K562 (cell line): ENCODE measurements at regions not wholly inside any gene's neighbourhood (a gene's known extent, or its start where the extent isn't known, plus 50 kb on each side); places are given as distances from the start of the nearest gene placed in this dataset.

Experiments used
- CCNT2 ChIP-seq: IDR thresholded peaks from 2 replicates; pipeline ENCODE4 v1.6.1; 2011; ENCODE audit warnings: borderline replicate concordance, low read depth, mild to moderate bottlenecking, moderate library complexity, mixed read lengths, low read length; ENCODE audit not compliant: insufficient read length; ENCODE audit errors: extremely low read depth
- DPF2 ChIP-seq: fragments of 450-650 bp; IDR thresholded peaks from 2 replicates; pipeline ENCODE4 v1.6.1; 2016
- GATA2 ChIP-seq: sonication (generic); formaldehyde crosslinking; IDR thresholded peaks from 2 replicates; pipeline ENCODE4 v1.4.0; 2020; ENCODE audit warnings: mild to moderate bottlenecking, missing genetic modification reagents
- GATAD2A ChIP-seq: fragments of 450-650 bp; IDR thresholded peaks from 2 replicates; pipeline ENCODE4 v1.6.1; 2017
- GATAD2B ChIP-seq: fragments of 450-650 bp; IDR thresholded peaks from 2 replicates; pipeline ENCODE4 v1.6.1; 2017; ENCODE audit warnings: mild to moderate bottlenecking, borderline replicate concordance
- JUND ChIP-seq, 2 experiments: IDR thresholded peaks; 2 replicates in 1 of 2; 3 replicates in 1 of 2; pipeline ENCODE4 v1.6.1; 2011; ENCODE audit warnings: borderline replicate concordance in 2 of 2, low read depth in 2 of 2, low read length in 2 of 2, improper control_type of control experiment in 1 of 2, missing biosample characterization in 1 of 2, missing genetic modification characterization in 1 of 2, missing genetic modification reagents in 1 of 2
- KDM4B ChIP-seq, 2 experiments: fragments of 450-650 bp in 1 of 2; sonication (generic) in 1 of 2; IDR thresholded peaks; 2 replicates each; pipeline ENCODE4 v1.6.1; 2016 to 2017; ENCODE audit warnings: borderline replicate concordance in 2 of 2, antibody characterized with exemption in 1 of 2, low read depth in 1 of 2, mild to moderate bottlenecking in 1 of 2
- MAZ ChIP-seq, 2 experiments: fragments of 450-650 bp in 1 of 2; sonication (generic) in 1 of 2; formaldehyde crosslinking; IDR thresholded peaks in 1 of 2; conservative IDR thresholded peaks in 1 of 2; 2 replicates each; pipeline versions ENCODE4 v1.4.0 to v1.5.0; 2020; ENCODE audit warnings: mild to moderate bottlenecking in 1 of 2, missing genetic modification reagents in 1 of 2
- PTTG1 ChIP-seq: fragments of 450-650 bp; IDR thresholded peaks from 2 replicates; pipeline ENCODE4 v1.6.1; 2016; ENCODE audit warnings: low read depth, mild to moderate bottlenecking, missing genetic modification characterization, missing compliant biosample characterization
- RCOR1 ChIP-seq, 2 experiments: IDR thresholded peaks; 2 replicates each; pipeline ENCODE4 v1.6.1; 2012; ENCODE audit warnings: low read depth in 2 of 2, low read length in 2 of 2, borderline replicate concordance in 1 of 2, improper control_type of control experiment in 1 of 2
- TCF7L2 ChIP-seq: fragments of 150-350 bp; IDR thresholded peaks from 2 replicates; pipeline ENCODE4 v1.6.1; 2016; ENCODE audit warnings: low read depth, mild to moderate bottlenecking, low read length, moderate library complexity
- ZNF583 ChIP-seq: fragments of 250-450 bp; sonication (Bioruptor Pico); IDR thresholded peaks from 2 replicates; pipeline ENCODE4 v1.4.0; 2020
- ZNF589 ChIP-seq: fragments of 200-800 bp; sonication (Bioruptor generic); IDR thresholded peaks from 2 replicates; pipeline ENCODE4 v1.6.1; 2016; ENCODE audit warnings: low read depth, missing genetic modification characterization, missing compliant biosample characterization
- TF ChIP-seq, protein P1 (sequence below): conservative IDR thresholded peaks from 2 replicates; pipeline ENCODE4 v1.6.1; 2011; ENCODE audit warnings: low read depth, mild to moderate bottlenecking, low read length; ENCODE audit not compliant: control insufficient read depth
- TF ChIP-seq, protein P2 (sequence below): fragments of 450-650 bp; IDR thresholded peaks from 2 replicates; pipeline ENCODE4 v1.6.1; 2018; ENCODE audit not compliant: partially characterized antibody
- TF ChIP-seq, protein P3 (sequence below): fragments of 200-800 bp; sonication (Bioruptor generic); IDR thresholded peaks from 2 replicates; pipeline ENCODE4 v1.6.1; 2017; ENCODE audit warnings: missing genetic modification characterization, missing compliant biosample characterization
- TF ChIP-seq, protein P4 (sequence below): fragments of 250-450 bp; sonication (Bioruptor Pico); IDR thresholded peaks from 2 replicates; pipeline ENCODE4 v1.5.0; 2020; ENCODE audit warnings: mild to moderate bottlenecking

DNA sequence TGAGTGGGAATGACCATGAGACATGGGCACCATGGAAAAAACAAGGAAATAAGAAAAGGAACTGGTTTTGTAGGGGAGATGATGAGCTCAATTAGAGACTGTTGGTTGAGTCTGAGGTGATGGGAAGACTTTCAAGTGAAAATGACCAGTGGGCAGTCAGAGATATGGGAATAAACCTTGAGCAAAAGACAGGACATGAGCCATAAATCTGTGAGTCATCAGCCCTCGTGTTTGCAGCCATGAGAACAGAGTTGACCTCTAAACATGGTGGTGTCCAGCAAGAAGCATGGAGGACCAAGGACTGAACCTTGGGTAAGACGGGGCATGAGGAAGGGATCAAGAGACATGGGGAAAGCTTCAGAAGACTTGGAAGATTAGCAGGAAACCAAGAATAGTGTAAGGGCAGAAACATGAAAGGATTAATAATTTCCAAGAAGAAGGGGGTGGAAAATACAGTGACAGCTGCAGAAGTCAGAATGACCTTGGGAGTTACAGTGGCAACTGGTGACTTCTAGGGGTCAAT is 280.6 kb upstream of the PRDM1 start (continued):
- TF ChIP-seq, protein P1, sequence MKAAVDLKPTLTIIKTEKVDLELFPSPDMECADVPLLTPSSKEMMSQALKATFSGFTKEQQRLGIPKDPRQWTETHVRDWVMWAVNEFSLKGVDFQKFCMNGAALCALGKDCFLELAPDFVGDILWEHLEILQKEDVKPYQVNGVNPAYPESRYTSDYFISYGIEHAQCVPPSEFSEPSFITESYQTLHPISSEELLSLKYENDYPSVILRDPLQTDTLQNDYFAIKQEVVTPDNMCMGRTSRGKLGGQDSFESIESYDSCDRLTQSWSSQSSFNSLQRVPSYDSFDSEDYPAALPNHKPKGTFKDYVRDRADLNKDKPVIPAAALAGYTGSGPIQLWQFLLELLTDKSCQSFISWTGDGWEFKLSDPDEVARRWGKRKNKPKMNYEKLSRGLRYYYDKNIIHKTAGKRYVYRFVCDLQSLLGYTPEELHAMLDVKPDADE = no peak
- TF ChIP-seq KDM4B (IDR thresholded peaks at IDR 0.05; ENCODE audit: borderline replicate concordance in 2 of 2, low read depth in 1 of 2) = no peak
- TF ChIP-seq RCOR1 (IDR thresholded peaks at IDR 0.05; ENCODE audit: borderline replicate concordance in 1 of 2, low read depth in 2 of 2, low read length in 2 of 2) = peak in 1 of 2 experiments; percentile 70; a peak in 1 of 4 replicates
- TF ChIP-seq CCNT2 = no peak
- TF ChIP-seq, protein P2, sequence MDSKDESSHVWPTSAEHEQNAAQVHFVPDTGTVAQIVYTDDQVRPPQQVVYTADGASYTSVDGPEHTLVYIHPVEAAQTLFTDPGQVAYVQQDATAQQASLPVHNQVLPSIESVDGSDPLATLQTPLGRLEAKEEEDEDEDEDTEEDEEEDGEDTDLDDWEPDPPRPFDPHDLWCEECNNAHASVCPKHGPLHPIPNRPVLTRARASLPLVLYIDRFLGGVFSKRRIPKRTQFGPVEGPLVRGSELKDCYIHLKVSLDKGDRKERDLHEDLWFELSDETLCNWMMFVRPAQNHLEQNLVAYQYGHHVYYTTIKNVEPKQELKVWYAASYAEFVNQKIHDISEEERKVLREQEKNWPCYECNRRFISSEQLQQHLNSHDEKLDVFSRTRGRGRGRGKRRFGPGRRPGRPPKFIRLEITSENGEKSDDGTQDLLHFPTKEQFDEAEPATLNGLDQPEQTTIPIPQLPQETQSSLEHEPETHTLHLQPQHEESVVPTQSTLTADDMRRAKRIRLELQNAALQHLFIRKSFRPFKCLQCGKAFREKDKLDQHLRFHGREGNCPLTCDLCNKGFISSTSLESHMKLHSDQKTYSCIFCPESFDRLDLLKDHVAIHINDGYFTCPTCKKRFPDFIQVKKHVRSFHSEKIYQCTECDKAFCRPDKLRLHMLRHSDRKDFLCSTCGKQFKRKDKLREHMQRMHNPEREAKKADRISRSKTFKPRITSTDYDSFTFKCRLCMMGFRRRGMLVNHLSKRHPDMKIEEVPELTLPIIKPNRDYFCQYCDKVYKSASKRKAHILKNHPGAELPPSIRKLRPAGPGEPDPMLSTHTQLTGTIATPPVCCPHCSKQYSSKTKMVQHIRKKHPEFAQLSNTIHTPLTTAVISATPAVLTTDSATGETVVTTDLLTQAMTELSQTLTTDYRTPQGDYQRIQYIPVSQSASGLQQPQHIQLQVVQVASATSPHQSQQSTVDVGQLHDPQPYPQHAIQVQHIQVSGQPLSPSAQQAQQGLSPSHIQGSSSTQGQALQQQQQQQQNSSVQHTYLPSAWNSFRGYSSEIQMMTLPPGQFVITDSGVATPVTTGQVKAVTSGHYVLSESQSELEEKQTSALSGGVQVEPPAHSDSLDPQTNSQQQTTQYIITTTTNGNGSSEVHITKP = peak; percentile 34
- 0 out of 2 replicates have a peak, but pooled peaks have one; percentile 28 for TF ChIP-seq GATAD2A
- TF ChIP-seq GATA2 (CRISPR knock-in tag) = no peak
- peak; percentile 94 for TF ChIP-seq JUND (IDR thresholded peaks at IDR 0.05; ENCODE audit: borderline replicate concordance, low read depth, low read length)
- TF ChIP-seq JUND (tag; IDR thresholded peaks at IDR 0.05; ENCODE audit: borderline replicate concordance, low read depth, low read length) = peak; percentile 91; the same call in 2 of the 3 replicates
- TF ChIP-seq DPF2 = peak; percentile 74
- no peak for TF ChIP-seq TCF7L2
- TF ChIP-seq MAZ (CRISPR knock-in tag; conservative IDR thresholded peaks at IDR 0.05 in 1 of 2, IDR thresholded peaks at IDR 0.05 in 1 of 2) = peak in 1 of 2 experiments; percentile 38; a peak in 1 of 4 replicates
- no peak for TF ChIP-seq GATAD2B
- peak; percentile 64; the same call in 1 of the 2 replicates for TF ChIP-seq PTTG1 (tag)
- peak; percentile 79; the same call in 1 of the 2 replicates for TF ChIP-seq ZNF589 (CRISPR knock-in tag)
- TF ChIP-seq, protein P3, sequence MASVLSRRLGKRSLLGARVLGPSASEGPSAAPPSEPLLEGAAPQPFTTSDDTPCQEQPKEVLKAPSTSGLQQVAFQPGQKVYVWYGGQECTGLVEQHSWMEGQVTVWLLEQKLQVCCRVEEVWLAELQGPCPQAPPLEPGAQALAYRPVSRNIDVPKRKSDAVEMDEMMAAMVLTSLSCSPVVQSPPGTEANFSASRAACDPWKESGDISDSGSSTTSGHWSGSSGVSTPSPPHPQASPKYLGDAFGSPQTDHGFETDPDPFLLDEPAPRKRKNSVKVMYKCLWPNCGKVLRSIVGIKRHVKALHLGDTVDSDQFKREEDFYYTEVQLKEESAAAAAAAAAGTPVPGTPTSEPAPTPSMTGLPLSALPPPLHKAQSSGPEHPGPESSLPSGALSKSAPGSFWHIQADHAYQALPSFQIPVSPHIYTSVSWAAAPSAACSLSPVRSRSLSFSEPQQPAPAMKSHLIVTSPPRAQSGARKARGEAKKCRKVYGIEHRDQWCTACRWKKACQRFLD = peak; percentile 92
- TF ChIP-seq, protein P4, sequence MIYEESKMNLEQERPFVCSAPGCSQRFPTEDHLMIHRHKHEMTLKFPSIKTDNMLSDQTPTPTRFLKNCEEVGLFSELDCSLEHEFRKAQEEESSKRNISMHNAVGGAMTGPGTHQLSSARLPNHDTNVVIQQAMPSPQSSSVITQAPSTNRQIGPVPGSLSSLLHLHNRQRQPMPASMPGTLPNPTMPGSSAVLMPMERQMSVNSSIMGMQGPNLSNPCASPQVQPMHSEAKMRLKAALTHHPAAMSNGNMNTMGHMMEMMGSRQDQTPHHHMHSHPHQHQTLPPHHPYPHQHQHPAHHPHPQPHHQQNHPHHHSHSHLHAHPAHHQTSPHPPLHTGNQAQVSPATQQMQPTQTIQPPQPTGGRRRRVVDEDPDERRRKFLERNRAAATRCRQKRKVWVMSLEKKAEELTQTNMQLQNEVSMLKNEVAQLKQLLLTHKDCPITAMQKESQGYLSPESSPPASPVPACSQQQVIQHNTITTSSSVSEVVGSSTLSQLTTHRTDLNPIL (CRISPR knock-in tag) = 0 out of 2 replicates have a peak, but pooled peaks have one; percentile 48
- TF ChIP-seq ZNF583 (CRISPR knock-in tag) = peak; percentile 78; the same call in 1 of the 2 replicates
